Mesenteric fat pad (tissue), 1 donor: ENCODE measurements at regions not wholly inside any gene's neighbourhood (a gene's known extent, or its start where the extent isn't known, plus 50 kb on each side); places are given as distances from the start of the nearest gene placed in this dataset.
A peak's percentile ranks its signal among the peaks of the same experiment; 100 is the strongest.

Source experiments
- DNase-seq: peaks from one replicate; pipeline ENCODE4 v3.0.0-alpha.2; 2020; ENCODE audit warnings: low spot score
- donor health status: DM: yes; HTN: yes; CAD: no.

DNA sequence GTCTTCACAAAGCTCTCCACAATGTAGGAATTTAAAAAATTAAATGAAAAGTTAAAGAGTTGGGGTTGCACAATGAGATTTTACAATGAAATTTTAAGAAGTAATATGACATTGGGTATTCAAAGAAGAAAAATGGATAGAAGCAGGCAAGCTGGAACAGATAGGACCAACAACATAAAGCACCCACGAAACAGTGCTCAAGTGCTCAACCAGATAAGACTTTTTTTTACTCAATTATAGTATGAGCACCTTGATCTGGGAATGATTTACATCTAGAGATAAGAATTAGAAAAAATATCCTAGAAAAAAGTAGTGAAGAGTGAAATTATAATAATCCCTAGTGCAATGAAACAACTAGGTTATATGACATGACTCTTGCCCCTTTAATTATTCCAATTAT lies 1670.1 kb upstream of the ACO1 start:
- no peak for DNase-seq

DNA sequence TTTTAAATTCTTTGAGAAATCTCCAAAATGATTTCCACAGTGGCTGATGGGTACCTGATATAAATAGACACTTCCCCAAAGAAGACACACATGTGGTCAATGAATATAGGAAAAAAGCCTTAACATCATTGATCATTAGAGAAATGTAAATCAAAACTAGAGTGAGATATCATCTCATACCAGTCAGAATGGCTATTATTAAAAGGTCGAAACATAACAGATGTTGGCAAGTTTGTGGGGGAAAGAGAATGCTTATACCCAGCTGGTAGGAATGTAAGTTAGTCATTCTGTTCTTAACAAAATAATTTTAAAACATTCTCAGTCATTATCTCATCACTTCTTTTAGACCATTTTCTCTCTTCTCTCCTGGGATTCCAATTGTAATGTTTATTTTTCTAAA lies 1666.0 kb upstream of the ACO1 start:
- no peak for DNase-seq

- DNase-seq, result no peak
Measured at GRCh38 chr9:30722065-30722464, 1662.4 kb upstream of the ACO1 start.

GRCh38 chr9:30723656-30724055 lies 1660.8 kb upstream of the ACO1 start:
- DNase-seq, result no peak

- DNase-seq, result peak; percentile 79
Measured at GRCh38 chr9:30732060-30732459, 1652.4 kb upstream of the ACO1 start.

DNA sequence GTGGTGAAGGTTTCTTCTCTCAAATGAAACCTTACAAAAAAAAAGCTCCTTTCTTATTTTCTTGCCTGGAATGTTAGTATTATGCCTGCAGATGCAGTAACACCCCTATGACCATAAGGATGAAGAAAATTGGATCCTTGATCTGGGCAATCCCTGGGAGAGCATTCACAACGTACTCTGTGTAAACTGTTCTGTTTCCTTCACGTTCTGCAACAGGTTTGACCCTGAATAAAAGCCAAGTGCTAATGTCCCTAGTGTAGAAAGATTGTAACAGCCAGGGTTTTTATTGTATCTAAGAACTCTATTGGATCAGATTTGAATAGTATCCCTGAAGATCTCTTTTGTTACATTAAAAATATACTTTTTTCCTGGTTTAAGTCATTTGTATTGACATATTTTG lies 1639.6 kb upstream of the ACO1 start:
- no peak for DNase-seq

DNA sequence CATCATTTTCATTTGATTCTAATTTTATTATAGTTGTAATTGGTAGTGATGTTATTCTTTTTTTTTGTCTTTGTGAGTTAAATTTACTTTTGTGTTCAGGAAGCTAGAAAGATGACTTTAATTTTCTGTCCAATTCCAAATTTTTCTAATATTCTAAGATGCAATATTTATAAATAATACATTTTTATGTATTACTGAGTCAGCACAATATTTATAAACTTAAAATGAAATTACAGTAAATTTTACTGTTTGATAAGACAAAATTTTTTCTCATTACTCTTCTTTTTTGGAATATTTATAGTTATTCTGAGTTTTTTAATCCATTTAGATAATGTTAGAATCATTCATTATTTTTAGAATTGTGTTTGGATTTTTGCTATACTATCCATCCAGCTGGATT lies 1637.9 kb upstream of the ACO1 start:
- DNase-seq, result no peak

DNA sequence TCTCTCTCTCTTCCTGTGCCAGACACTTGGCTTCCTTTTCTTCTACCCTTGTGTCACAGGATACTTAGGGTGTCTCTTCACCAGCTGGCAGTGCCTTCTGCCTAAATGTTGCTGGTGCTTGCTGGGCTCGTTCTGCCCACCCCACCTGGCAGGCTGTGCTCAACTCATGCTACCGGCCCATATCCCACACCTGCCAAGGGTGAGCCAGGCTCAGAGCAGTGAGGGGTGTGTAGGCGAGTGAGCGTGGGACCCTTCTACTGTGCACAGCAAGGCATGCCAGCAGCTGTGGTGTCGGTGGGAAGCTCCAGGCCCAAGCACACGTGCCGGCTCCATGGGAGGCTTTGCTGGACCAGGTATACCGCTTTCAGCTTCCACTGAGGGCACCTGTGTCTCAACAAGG lies 1626.7 kb upstream of the ACO1 start:
- DNase-seq, result peak; percentile 69

GRCh38 chr9:30758726-30759446 lies 1625.6 kb upstream of the ACO1 start:
- DNase-seq, result peak; percentile 71

- DNase-seq, result no peak
Measured at GRCh38 chr9:30765318-30765717, 1619.1 kb upstream of the ACO1 start.

DNA sequence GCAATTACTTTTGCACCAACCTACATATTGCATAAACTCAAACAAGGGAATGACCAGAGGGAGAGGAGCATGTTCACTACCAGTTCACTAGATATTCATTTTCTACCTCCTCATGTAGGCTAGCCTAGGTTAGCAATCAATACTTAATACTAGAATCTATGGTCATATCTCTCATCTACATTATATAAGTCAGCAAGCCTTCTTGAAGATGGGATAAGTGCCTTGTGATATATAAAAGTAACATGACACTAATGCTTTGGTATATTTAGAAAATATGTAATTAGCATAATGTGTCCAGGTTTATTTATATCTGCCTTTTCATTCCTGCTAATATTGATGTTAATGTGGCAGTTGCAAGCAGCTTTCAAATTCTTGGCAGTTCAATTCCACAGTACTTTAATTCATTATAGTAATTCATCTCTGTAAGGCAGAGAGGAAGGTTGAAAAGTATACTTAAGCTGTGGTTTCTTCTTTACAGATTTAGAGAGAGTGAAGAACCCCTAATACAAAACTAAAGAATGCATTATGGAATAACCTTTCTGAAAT lies 1613.2 kb upstream of the ACO1 start:
- DNase-seq, result no peak

- no peak for DNase-seq
Measured at GRCh38 chr9:30771760-30772159, 1612.7 kb upstream of the ACO1 start.

- DNase-seq, result peak; percentile 84
Measured at GRCh38 chr9:30773427-30773826, 1611.0 kb upstream of the ACO1 start.

DNA sequence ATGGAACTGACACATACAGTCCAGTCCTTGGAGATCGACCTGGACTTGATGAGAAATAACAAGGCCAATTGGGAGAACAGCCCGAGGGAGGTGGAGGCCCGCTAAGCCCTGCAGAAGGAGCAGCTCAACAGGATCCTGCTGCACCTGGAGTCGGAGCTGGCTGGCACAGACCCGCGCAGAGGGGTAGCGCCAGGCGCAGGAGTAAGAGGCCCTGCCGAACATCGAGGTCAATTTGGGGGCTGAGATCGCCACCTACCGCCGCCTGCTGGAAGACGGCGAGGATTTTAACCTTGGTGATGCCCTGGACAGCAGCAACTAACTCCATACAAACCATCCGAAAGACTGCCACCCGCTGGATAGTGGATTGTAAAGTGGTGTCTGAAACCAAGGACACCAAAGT lies 1610.1 kb upstream of the ACO1 start:
- peak; percentile 76 for DNase-seq

GRCh38 chr9:30775236-30775635 lies 1609.2 kb upstream of the ACO1 start:
- DNase-seq, result no peak

- DNase-seq, result no peak
Measured at GRCh38 chr9:30796764-30797163, 1587.7 kb upstream of the ACO1 start.

DNA sequence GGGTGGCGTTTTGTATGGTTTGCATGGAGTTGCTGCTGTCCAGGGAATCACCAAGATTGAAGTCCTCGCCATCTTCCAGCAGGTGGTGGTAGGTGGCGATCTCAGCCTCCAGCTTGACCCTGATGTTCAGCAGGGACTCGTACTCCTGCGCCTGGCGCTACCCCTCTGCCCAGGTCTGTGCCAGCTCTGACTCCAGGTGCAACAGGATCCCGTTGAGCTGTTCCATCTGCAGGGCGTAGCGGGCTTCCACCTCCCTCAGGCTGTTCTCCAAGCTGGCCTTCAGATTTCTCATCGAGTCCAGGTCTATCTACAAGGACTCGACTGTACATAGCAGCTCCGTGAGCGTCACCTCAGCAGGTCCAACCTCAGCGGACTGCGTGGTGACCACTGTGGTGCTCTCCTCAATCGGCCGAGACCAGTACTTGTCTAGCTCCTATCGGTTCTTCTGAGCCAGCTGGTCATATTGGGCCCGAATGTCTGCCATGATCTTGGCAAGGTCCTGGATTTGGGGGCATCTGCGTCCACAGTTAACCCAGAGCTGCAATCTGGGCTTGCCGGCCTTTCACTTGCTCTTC lies 1584.8 kb upstream of the ACO1 start:
- no peak for DNase-seq

GRCh38 chr9:30800421-30800820 lies 1584.0 kb upstream of the ACO1 start:
- DNase-seq, result no peak

DNA sequence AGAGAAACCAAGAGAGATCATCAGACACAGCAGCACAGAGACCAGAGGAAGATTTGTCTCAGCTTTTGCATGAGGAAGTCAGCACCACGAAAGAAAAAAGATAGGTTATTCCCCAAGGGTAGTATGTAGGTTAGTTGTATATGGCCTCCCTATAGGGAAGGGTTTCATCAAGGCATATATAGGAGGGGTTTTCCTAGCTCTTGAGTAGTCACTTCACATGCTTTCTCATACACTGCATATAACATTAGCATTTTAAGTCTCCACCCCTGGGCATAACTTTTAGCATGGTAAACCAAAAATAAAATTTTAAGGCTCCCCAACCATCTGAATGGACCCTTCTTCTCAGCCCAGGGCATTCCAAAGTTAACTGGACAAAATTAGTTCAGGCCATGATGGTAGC lies 1571.6 kb upstream of the ACO1 start:
- no peak for DNase-seq

- DNase-seq, result no peak
Measured at GRCh38 chr9:30815585-30815984, 1568.9 kb upstream of the ACO1 start.

GRCh38 chr9:30845136-30845535 lies 1539.3 kb upstream of the ACO1 start:
- no peak for DNase-seq

DNA sequence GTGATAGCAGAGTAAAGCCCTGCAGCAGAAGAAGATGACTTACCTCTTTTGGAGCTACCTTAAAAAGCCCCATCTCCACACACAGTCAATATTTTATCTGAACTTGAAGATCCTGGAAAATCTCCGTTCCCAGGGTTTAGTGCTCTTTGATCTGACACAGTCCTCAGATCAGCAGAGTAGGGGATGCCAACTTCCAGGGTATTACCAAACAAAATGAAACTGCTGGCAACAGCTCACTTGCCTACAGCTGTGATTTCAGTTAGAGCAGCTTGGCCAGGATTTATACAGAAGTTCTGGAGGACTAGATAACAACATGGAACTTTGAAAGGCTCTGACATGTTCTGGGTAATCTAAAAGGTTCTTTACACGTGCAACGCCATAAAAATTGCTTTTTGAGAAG lies 1537.8 kb upstream of the ACO1 start:
- DNase-seq, result no peak

GRCh38 chr9:30851600-30851999 lies 1532.8 kb upstream of the ACO1 start:
- no peak for DNase-seq
